ENCODE measurements at regions not wholly inside any gene's neighbourhood (a gene's known extent, or its start where the extent isn't known, plus 50 kb on each side); places are given as distances from the start of the nearest gene placed in this dataset.

GRCh38 chr2:37579192-37579713 is 92.2 kb downstream of the CDC42EP3 start:
- TF ChIP-seq POLR2A (IDR thresholded peaks at IDR 0.05), result no peak
- TF ChIP-seq, protein P1, sequence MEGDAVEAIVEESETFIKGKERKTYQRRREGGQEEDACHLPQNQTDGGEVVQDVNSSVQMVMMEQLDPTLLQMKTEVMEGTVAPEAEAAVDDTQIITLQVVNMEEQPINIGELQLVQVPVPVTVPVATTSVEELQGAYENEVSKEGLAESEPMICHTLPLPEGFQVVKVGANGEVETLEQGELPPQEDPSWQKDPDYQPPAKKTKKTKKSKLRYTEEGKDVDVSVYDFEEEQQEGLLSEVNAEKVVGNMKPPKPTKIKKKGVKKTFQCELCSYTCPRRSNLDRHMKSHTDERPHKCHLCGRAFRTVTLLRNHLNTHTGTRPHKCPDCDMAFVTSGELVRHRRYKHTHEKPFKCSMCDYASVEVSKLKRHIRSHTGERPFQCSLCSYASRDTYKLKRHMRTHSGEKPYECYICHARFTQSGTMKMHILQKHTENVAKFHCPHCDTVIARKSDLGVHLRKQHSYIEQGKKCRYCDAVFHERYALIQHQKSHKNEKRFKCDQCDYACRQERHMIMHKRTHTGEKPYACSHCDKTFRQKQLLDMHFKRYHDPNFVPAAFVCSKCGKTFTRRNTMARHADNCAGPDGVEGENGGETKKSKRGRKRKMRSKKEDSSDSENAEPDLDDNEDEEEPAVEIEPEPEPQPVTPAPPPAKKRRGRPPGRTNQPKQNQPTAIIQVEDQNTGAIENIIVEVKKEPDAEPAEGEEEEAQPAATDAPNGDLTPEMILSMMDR (IDR thresholded peaks at IDR 0.05), result no peak
